ENCODE measurements at regions not wholly inside any gene's neighbourhood (a gene's known extent, or its start where the extent isn't known, plus 50 kb on each side); places are given as distances from the start of the nearest gene placed in this dataset.

DNA sequence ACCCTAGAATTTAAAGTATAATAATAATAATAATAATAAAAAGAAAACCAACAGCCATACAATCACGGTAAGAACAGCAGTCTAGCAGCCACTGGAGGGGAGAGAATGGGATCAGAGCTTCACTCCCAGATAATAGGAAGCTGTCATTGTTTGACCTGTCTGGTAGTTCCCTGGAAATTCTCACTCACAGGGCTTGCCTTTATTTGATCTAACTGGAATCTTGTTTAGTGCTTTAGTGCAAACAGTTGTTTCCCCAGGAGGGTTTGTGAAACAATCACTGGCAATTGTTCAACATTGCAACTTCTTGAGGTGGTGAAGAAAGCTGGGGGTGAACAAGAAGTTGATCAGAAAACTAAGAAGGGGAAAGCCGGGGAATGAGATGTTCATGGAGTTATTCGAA, 68.7 kb upstream of the PTCSC3 start:
- no peak for ATAC-seq

DNA sequence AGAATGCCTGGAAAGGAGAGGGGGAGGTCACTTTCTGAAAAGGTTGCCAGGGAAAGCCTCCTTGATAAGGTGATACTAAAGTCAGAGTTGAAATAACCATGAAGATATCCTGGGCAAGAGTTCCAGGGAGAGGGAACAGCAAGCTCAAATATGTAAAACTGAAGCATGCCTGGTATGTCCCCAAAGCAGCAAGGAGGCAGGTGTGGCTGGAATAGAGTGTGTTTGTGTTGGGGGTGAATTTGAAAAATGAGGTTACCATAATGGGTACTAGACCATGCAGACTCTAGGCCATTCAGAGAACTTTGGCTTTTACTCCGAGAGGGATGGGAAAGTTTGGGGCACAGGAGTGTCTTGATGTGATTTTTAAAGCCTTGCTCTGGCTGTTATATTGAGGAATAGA, 66.7 kb upstream of the PTCSC3 start:
- ATAC-seq: no peak

DNA sequence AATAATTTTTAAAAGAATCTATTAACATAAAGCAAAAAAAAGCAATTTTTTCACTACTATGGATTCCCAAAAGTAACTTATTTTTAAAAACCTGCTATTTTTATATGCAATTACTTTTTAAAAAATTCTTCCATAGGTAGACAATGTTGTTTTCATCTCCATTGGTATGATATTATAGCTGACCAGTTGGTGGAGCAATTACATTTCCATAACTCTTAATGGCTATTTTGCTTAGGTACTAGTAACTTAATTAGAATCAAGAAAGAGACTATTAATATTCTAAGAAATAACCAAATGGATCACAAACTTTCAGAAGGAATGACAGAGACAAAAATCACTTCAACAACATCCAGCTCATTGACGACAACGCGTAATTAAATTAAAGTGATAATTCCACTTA, 64.7 kb upstream of the PTCSC3 start:
- ATAC-seq: no peak

- ATAC-seq: peak; percentile 97
Observed at GRCh38 chr14:36238666-36239363, 62.3 kb upstream of the PTCSC3 start.

DNA sequence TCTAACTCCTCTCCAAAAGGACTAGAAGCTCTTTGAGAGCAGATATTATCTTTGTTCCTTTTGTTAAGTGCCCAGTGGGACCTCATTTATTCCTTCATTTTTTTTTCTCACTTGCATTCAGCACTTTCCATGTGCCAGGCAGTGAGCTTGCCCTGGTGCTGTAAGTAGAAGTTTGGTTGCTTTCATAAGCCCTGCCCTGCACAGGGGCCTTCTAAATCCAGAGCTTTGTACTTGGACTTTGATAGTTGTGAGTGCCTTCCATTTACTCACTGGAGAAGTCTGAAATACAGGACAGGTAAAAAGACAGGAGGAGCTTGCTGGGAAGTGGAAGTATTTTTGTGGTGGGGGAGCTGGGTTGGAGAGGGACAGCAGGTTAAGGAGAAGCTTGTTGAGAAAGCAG, 56.7 kb upstream of the PTCSC3 start:
- no peak for ATAC-seq

- ATAC-seq: no peak
Observed at GRCh38 chr14:36229262-36229661, 52.7 kb upstream of the PTCSC3 start.

DNA sequence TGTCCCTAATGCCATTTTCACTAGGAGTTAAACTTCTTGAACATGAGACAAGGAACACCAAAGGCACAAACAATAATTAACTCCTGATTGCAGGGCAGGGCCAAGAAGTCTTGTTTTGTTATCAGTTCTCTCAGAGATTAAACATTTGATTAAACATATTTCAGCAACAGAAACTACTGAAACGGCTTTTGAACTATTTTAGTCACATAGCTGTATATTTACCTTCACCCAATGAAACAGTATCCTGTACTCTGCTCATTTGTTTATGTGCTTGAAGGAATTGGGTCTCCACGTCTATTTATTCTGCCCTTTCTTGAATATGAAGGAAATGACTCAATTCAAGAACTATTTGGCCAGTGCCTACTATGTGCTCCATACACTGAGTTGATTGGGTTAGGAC, 51.3 kb upstream of the PTCSC3 start:
- no peak for ATAC-seq

- ATAC-seq: no peak
Observed at GRCh38 chr14:36227344-36227743, 50.8 kb upstream of the PTCSC3 start.
